ENCODE measurements at regions not wholly inside any gene's neighbourhood (a gene's known extent, or its start where the extent isn't known, plus 50 kb on each side); places are given as distances from the start of the nearest gene placed in this dataset.
"Not testable (repeated sequence)": the region's sequence is repeated elsewhere in the genome, so short reads cannot be mapped to it uniquely, and the experiment has no call there.

DNA sequence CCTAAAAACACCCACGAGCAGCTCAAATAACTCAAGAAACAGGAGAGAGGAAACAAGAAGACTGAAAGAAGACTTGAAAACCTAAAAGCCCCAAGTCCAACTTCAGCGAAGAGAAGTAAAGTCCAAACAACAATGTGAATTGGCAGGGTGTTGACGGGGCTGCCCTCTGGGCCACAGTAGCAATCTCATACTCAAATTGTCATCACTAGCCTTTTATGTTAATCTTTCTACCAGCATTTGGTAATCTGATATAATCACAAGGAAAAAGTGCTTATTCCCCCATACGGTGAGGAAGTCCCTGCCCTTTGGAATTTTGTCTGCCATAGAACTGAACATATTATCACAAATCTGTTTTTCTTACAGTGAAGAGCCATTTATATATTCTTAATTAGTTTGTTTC lies 51.5 kb upstream of the IFNE start:
- TF ChIP-seq, protein P1, sequence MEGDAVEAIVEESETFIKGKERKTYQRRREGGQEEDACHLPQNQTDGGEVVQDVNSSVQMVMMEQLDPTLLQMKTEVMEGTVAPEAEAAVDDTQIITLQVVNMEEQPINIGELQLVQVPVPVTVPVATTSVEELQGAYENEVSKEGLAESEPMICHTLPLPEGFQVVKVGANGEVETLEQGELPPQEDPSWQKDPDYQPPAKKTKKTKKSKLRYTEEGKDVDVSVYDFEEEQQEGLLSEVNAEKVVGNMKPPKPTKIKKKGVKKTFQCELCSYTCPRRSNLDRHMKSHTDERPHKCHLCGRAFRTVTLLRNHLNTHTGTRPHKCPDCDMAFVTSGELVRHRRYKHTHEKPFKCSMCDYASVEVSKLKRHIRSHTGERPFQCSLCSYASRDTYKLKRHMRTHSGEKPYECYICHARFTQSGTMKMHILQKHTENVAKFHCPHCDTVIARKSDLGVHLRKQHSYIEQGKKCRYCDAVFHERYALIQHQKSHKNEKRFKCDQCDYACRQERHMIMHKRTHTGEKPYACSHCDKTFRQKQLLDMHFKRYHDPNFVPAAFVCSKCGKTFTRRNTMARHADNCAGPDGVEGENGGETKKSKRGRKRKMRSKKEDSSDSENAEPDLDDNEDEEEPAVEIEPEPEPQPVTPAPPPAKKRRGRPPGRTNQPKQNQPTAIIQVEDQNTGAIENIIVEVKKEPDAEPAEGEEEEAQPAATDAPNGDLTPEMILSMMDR (IDR thresholded peaks at IDR 0.05; ENCODE audit: low read length, missing control alignments) = no peak
- no peak for DNase-seq (ENCODE audit: low read depth)
- no peak overlapping the region for H3K4me3 ChIP-seq (replicated peaks; ENCODE audit: low read depth, low read length)

DNA sequence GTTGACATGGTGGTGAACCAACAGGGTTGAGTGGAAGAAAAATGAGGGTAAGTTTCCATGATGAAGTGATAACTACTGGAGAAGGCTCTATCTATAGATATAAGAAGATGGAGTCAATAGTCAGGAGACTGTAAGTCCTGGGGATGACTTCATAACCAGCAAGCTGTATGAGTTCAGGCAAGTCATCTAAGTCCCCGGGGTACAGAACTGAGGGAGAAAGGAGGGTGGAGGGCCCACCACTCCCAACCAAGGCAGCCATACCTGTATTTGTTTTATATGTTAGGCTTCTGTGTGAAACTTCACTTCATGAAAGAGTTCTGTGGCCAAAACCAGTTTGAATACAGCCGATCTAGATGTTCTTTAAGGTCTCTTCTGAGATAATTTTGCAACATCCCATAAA lies 53.3 kb upstream of the IFNE start:
- TF ChIP-seq, protein P1 (IDR thresholded peaks at IDR 0.05; ENCODE audit: low read length, missing control alignments) = no peak
- no peak for DNase-seq (ENCODE audit: low read depth)

DNA sequence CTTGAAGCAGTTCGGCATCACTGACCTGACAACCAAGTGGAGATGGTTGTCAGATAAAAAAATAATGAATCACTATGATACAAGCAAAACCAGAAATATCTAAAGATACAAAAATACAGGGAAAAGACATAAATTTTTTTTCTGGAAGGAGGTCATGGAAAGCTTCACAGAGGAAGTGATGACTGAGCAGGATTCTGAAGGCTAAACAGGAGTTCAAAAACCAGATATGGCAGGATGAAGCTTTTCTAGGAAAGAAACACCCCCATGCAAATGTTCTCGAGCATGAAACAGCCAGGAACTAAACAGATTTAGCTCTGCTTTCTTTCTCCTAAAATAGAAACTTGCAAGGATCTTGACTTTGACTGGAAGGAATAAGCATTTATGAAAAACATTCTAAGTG lies 60.7 kb upstream of the IFNE start:
- peak; percentile 47 for DNase-seq (ENCODE audit: low read depth)
- TF ChIP-seq, protein P1 (IDR thresholded peaks at IDR 0.05; ENCODE audit: low read length, missing control alignments) = no peak
- no peak overlapping the region for H3K4me3 ChIP-seq (replicated peaks; ENCODE audit: low read depth, low read length)

More for the DNA sequence above, 53.3 kb upstream of the IFNE start:
- H3K4me3 ChIP-seq (replicated peaks; ENCODE audit: low read depth, low read length) = no peak overlapping the region

DNA sequence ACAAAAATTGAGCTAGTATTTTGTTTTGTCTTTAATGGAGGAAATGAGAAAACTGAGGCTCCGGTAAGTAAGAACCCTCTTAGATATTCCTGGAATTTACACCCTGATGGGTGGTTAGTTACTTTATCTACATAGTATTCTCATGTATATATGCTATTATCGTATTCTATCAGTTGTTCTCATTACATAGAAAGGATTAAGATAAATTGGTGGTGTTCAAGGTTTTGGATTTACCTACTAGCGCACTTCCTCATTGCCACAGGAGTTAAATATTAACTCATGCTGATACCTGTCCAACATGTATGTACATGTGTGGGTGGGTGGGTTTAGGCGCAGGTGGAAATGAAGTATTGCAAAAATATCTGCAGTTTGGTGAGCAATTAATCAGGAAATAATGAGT lies 61.1 kb upstream of the IFNE start:
- no peak for DNase-seq (ENCODE audit: low read depth)
- TF ChIP-seq, protein P1 (IDR thresholded peaks at IDR 0.05; ENCODE audit: low read length, missing control alignments) = no peak
- no peak overlapping the region for H3K4me3 ChIP-seq (replicated peaks; ENCODE audit: low read depth, low read length)

DNA sequence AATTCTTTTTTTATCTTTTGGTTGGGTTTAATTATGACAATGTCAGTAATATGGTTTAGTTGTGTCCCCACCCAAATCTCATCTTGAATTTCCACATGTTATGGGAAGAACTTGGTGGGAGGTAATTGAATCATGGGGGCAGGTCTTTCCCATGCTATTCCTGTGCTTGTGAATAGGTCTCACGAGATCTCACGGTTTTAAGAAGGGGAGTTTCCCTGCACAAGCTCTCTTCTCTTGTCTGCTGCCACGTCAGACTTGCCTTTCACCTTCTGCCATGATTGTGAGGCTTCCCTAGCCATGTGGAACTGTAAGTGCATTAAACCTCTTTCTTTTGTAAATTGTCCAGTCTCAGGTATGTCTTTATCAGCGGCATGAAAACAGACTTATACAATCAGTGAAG lies 61.7 kb upstream of the IFNE start:
- DNase-seq (ENCODE audit: low read depth); H3K4me3 ChIP-seq (replicated peaks; ENCODE audit: low read depth, low read length): not testable (repeated sequence)

DNA sequence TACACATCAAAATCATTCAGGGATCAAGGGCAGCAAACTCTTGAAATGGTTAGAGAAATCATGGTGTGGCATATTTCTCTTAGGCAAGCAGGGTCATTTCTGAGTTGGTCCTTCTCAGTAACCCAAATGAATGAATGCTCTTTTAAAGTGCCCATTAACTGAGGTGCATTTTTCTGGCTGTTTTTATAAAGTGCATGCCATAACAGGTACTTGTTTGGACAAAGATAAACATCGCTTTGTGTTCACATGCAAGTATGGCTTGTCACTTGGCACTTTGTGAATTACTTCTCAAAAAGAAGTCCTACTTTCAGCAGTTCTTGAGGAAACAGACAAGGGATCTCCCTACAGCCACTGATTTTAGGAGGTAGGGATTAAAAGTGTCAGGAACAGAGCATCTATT lies 64.8 kb upstream of the IFNE start:
- no peak for DNase-seq (ENCODE audit: low read depth)
- TF ChIP-seq, protein P1 (IDR thresholded peaks at IDR 0.05; ENCODE audit: low read length, missing control alignments) = no peak
- H3K4me3 ChIP-seq (replicated peaks; ENCODE audit: low read depth, low read length) = no peak overlapping the region

DNA sequence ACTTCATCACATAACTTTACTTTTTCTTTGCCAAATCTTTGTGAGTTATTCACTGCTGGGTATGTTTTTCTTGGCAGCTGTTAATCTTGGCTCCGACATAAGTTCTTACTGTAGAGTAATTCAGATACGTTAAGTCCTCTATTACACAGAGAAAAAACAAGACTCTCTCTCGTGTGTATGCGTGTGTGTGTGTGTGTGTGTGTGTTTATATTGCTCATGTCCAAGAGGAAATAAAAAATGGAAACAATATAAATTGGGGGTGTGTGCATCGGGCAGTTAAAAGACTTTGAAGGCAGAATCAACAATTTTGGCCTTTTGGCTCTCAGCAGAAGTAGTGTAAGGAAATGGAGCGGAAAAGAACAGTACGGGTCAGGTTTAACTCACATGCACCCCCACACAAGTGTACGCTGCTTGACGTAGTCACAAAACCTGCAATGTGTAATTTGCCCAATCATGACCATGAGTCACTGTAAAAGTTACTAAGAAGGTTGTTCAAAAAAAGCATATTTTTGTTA lies 67.2 kb upstream of the IFNE start:
- peak; percentile 99 for DNase-seq (ENCODE audit: low read depth)
- peak overlapping the region; percentile 19 for H3K4me3 ChIP-seq (replicated peaks; ENCODE audit: low read depth, low read length)
- TF ChIP-seq, protein P1 (IDR thresholded peaks at IDR 0.05; ENCODE audit: low read length, missing control alignments) = no peak
